HG03342 (cell line): ENCODE measurements at regions not wholly inside any gene's neighbourhood (a gene's known extent, or its start where the extent isn't known, plus 50 kb on each side); places are given as distances from the start of the nearest gene placed in this dataset.

Experiments
- ATAC-seq: cut with Tn5 transposase; IDR thresholded peaks from one replicate; pipeline ENCODE4 v1.9.1; 2021; ENCODE audit warnings: mild to moderate bottlenecking, moderate library complexity; ENCODE audit not compliant: unreplicated experiment

- no peak for ATAC-seq
These were observed 1174.6 kb downstream of the CDH9 start for GRCh38 chr5:25863811-25864210.

- ATAC-seq = no peak
These were observed 1176.1 kb downstream of the CDH9 start for GRCh38 chr5:25862276-25862675.

- ATAC-seq = no peak
These were observed 1180.4 kb downstream of the CDH9 start for GRCh38 chr5:25858019-25858418.

GRCh38 chr5:25851301-25851700 lies 1187.1 kb downstream of the CDH9 start:
- ATAC-seq = no peak

- ATAC-seq = no peak
These were observed 1187.8 kb downstream of the CDH9 start for GRCh38 chr5:25850581-25850980.

- ATAC-seq = no peak
These were observed 1189.1 kb downstream of the CDH9 start for GRCh38 chr5:25849270-25849669.

GRCh38 chr5:25823330-25823873 lies 1178.6 kb upstream of the CDH10 start:
- no peak for ATAC-seq
